GM18909 (cell line): ENCODE measurements at regions not wholly inside any gene's neighbourhood (a gene's known extent, or its start where the extent isn't known, plus 50 kb on each side); places are given as distances from the start of the nearest gene placed in this dataset.

Experiments
- ATAC-seq: cut with Tn5 transposase; IDR thresholded peaks from one replicate; pipeline ENCODE4 v1.9.1; 2021; ENCODE audit warnings: mild to moderate bottlenecking; ENCODE audit not compliant: unreplicated experiment, poor library complexity

GRCh38 chr12:89959179-89959578 is 250.5 kb upstream of the ATP2B1 start:
- ATAC-seq = no peak

- no peak for ATAC-seq
Measured at GRCh38 chr12:89954259-89954658, 245.6 kb upstream of the ATP2B1 start.

- no peak for ATAC-seq
Measured at GRCh38 chr12:89951694-89952060, 243.0 kb upstream of the ATP2B1 start.

- peak; percentile 42 for ATAC-seq
Measured at GRCh38 chr12:89951050-89951693, 242.5 kb upstream of the ATP2B1 start.

- peak; percentile 51 for ATAC-seq
Measured at GRCh38 chr12:89950421-89950820, 241.8 kb upstream of the ATP2B1 start.

GRCh38 chr12:89949457-89950195 is 241.0 kb upstream of the ATP2B1 start:
- peak; percentile 94 for ATAC-seq

GRCh38 chr12:89948271-89949175 is 239.9 kb upstream of the ATP2B1 start:
- no peak for ATAC-seq

- no peak for ATAC-seq
Measured at GRCh38 chr12:89947437-89948270, 239.0 kb upstream of the ATP2B1 start.

GRCh38 chr12:89946518-89947135 is 238.0 kb upstream of the ATP2B1 start:
- no peak for ATAC-seq

- no peak for ATAC-seq
Measured at GRCh38 chr12:89945123-89945522, 236.5 kb upstream of the ATP2B1 start.

- no peak for ATAC-seq
Measured at GRCh38 chr12:89943463-89943862, 234.8 kb upstream of the ATP2B1 start.

- ATAC-seq = no peak
Measured at GRCh38 chr12:89941436-89941835, 232.8 kb upstream of the ATP2B1 start.

GRCh38 chr12:89939522-89940215 is 231.0 kb upstream of the ATP2B1 start:
- no peak for ATAC-seq

- ATAC-seq = no peak
Measured at GRCh38 chr12:89936631-89937030, 228.0 kb upstream of the ATP2B1 start.

- ATAC-seq = peak; percentile 73
Measured at GRCh38 chr12:89935850-89936249, 227.2 kb upstream of the ATP2B1 start.

GRCh38 chr12:89933911-89934310 is 225.3 kb upstream of the ATP2B1 start:
- ATAC-seq = no peak

- ATAC-seq = no peak
Measured at GRCh38 chr12:89932954-89933353, 224.3 kb upstream of the ATP2B1 start.

GRCh38 chr12:89928467-89928866 is 219.8 kb upstream of the ATP2B1 start:
- ATAC-seq = no peak

- peak; percentile 99 for ATAC-seq
Measured at GRCh38 chr12:89927226-89927698, 218.6 kb upstream of the ATP2B1 start.
